GM23338 (cell line): ENCODE measurements at regions not wholly inside any gene's neighbourhood (a gene's known extent, or its start where the extent isn't known, plus 50 kb on each side); places are given as distances from the start of the nearest gene placed in this dataset.

Experiments used
- CREB1 ChIP-seq: fragments of 250-450 bp; sonication (Bioruptor Pico); IDR thresholded peaks from 2 replicates; pipeline ENCODE4 v1.5.0; 2020; ENCODE audit warnings: low read depth, mild to moderate bottlenecking, moderate library complexity
- CTCF ChIP-seq, 2 experiments: fragments of 200-600 bp in 1 of 2; sonication (generic) in 1 of 2; conservative IDR thresholded peaks; 2 replicates each; pipeline versions ENCODE4 v1.5.1 to v1.6.1; 2016 to 2017; ENCODE audit warnings: antibody characterized with exemption in 2 of 2, low read depth in 2 of 2, mild to moderate bottlenecking in 2 of 2, moderate library complexity in 1 of 2
- ETS1 ChIP-seq: IDR thresholded peaks from 2 replicates; pipeline ENCODE4 v1.6.1; 2016; ENCODE audit warnings: antibody characterized with exemption
- EZH2 ChIP-seq: fragments of 200-600 bp; sonication (generic); IDR thresholded peaks from one replicate; pipeline ENCODE4 v1.8.0; 2017; ENCODE audit warnings: antibody characterized with exemption, mild to moderate bottlenecking, low read depth; ENCODE audit not compliant: unreplicated experiment
- EZH2phosphoT487 ChIP-seq: fragments of 200-600 bp; sonication (generic); IDR thresholded peaks from one replicate; pipeline ENCODE4 v1.8.1; 2018; ENCODE audit warnings: antibody characterized with exemption; ENCODE audit not compliant: unreplicated experiment
- POLR2AphosphoS5 ChIP-seq: IDR thresholded peaks from 2 replicates; pipeline ENCODE4 v1.6.1; 2016; ENCODE audit warnings: antibody characterized with exemption, low read depth
- REST ChIP-seq: IDR thresholded peaks from one replicate; pipeline ENCODE4 v1.6.1; 2018; ENCODE audit warnings: antibody characterized with exemption; ENCODE audit not compliant: unreplicated experiment
- STAT1 ChIP-seq: IDR thresholded peaks from one replicate; pipeline ENCODE4 v1.6.1; 2016; ENCODE audit warnings: antibody characterized with exemption; ENCODE audit not compliant: unreplicated experiment
- ZNF331 ChIP-seq: fragments of 250-450 bp; sonication (Bioruptor Pico); IDR thresholded peaks from 2 replicates; pipeline ENCODE4 v1.5.0; 2020; ENCODE audit warnings: low read depth, mild to moderate bottlenecking, moderate library complexity

GRCh38 chr4:19158107-19158809 lies 1093.4 kb upstream of the SLIT2 start:
- TF ChIP-seq REST (no peak), EZH2phosphoT487 (no peak), ZNF331 (CRISPR knock-in tag) (no peak), CTCF (conservative IDR thresholded peaks at IDR 0.05; ENCODE audit: low read depth in 2 of 2) (no peak), ETS1 (no peak), EZH2 (no peak), STAT1 (no peak), POLR2AphosphoS5 (no peak), CREB1 (CRISPR knock-in tag) (no peak)
